Lung (tissue), 11 donors: ENCODE measurements at regions not wholly inside any gene's neighbourhood (a gene's known extent, or its start where the extent isn't known, plus 50 kb on each side); places are given as distances from the start of the nearest gene placed in this dataset.

Source experiments
- ATAC-seq: fragments of 200-7000 bp; cut with Tn5 transposase; one replicate; pipeline ENCODE4 v1.9.1; 2020; ENCODE audit warnings: moderate number of reproducible peaks; ENCODE audit not compliant: insufficient read depth, low FRiP score
- DNase-seq, 3 donors: peaks; one replicate each; pipeline ENCODE4 v3.0.0-alpha.2; 2013 to 2017
- H3K27ac ChIP-seq, 2 donors: one replicate each; pipeline ENCODE4 v1.5.1; 2013; ENCODE audit warnings: mild to moderate bottlenecking in 2 of 2, moderate library complexity in 2 of 2, control low read depth in 1 of 2, inconsistent platforms in 1 of 2, low read depth in 1 of 2, low read length in 1 of 2
- H3K27me3 ChIP-seq, 3 donors: one replicate each; pipeline ENCODE4 v1.5.1; 2013; ENCODE audit warnings: low read length in 2 of 3; ENCODE audit not compliant: control insufficient read depth in 3 of 3, insufficient read depth in 3 of 3
- H3K36me3 ChIP-seq, 4 donors: one replicate each; pipeline ENCODE4 v1.5.1; 2013; ENCODE audit warnings: low read length in 4 of 4, mild to moderate bottlenecking in 1 of 4, moderate library complexity in 1 of 4; ENCODE audit not compliant: control insufficient read depth in 4 of 4, insufficient read depth in 4 of 4
- H3K4me1 ChIP-seq, 5 donors: one replicate each; pipeline ENCODE4 v1.5.1; 2013; ENCODE audit warnings: low read length in 5 of 5, mild to moderate bottlenecking in 2 of 5, moderate library complexity in 1 of 5; ENCODE audit not compliant: control insufficient read depth in 5 of 5, insufficient read depth in 5 of 5
- H3K4me3 ChIP-seq: one replicate; pipeline ENCODE4 v1.5.1; 2013; ENCODE audit warnings: mild to moderate bottlenecking, control low read depth, moderate library complexity
- H3K9ac ChIP-seq, 2 donors: one replicate each; pipeline ENCODE4 v1.5.1; 2013; ENCODE audit warnings: low read length in 2 of 2, control low read depth in 1 of 2; ENCODE audit not compliant: insufficient read depth in 1 of 2
- H3K9me3 ChIP-seq, 4 donors: one replicate each; pipeline ENCODE4 v1.5.1; 2013; ENCODE audit warnings: low read length in 3 of 4, mild to moderate bottlenecking in 1 of 4, moderate library complexity in 1 of 4; ENCODE audit not compliant: control insufficient read depth in 4 of 4, insufficient read depth in 3 of 4
- CTCF ChIP-seq: IDR thresholded peaks from 2 replicates; pipeline ENCODE4 v1.5.1; 2012; ENCODE audit warnings: mild to moderate bottlenecking; ENCODE audit errors: control extremely low read depth, extremely low read depth
- WGBS, 2 donors: extraction: QIAGEN DNeasy Blood & Tissue Kit; methylation state at CpG; one replicate each; pipeline ENCODE4 v1.1.7; 2013; 5-methylcytosine and 5-hydroxymethylcytosine counted together
- donor health status: control.
- donor health status: control.
- donor health status: Bipolar disorder and iron deficiency.
- donor health status: healthy.
- donor health status: DM: yes; HTN: yes; CAD: no.

GRCh38 chr5:135219868-135220267 lies 179.2 kb downstream of the MACROH2A1 start:
- H3K27ac ChIP-seq, result no peak overlapping the region
- H3K27me3 ChIP-seq, result peaks cover 0 to 6% (median 0%) of the 10 kb centered on the region in 3 donors
- H3K9me3 ChIP-seq, result no peaks in the 10 kb centered on the region
- 80 to 91% methylated on average over 3 of the region's 3 CpGs for WGBS, 2 donors
- ATAC-seq, result no peak
- peak in 1 of 3 donors; percentile 2 for DNase-seq
- H3K36me3 ChIP-seq, result no peaks in the 10 kb centered on the region
- no peak overlapping the region for H3K9ac ChIP-seq
- no peak overlapping the region for H3K4me3 ChIP-seq
- no peaks in the 10 kb centered on the region for H3K4me1 ChIP-seq
- no peak for TF ChIP-seq CTCF

- no peaks in the 10 kb centered on the region for H3K4me1 ChIP-seq
- no peak for TF ChIP-seq CTCF
- H3K27me3 ChIP-seq, result peaks cover 0 to 3% (median 0%) of the 10 kb centered on the region in 3 donors
- no peak overlapping the region for H3K27ac ChIP-seq
- H3K9me3 ChIP-seq, result no peaks in the 10 kb centered on the region
- DNase-seq (no peak), ATAC-seq (no peak)
- WGBS, 2 donors, result 91 to 93% methylated on average over 13 of the region's 13 CpGs
- H3K4me3 ChIP-seq, result no peak overlapping the region
- no peak overlapping the region for H3K9ac ChIP-seq
- no peaks in the 10 kb centered on the region for H3K36me3 ChIP-seq
Measured at GRCh38 chr5:135218790-135219568, 180.1 kb downstream of the MACROH2A1 start.

GRCh38 chr5:135218486-135218755 lies 180.6 kb downstream of the MACROH2A1 start:
- DNase-seq, result no peak
- peaks cover 0 to 3% (median 0%) of the 10 kb centered on the region in 3 donors for H3K27me3 ChIP-seq
- 96 to 97% methylated on average over 3 of the region's 3 CpGs for WGBS, 2 donors
- no peaks in the 10 kb centered on the region for H3K9me3 ChIP-seq
- ATAC-seq, result no peak
- TF ChIP-seq CTCF, result no peak
- no peaks in the 10 kb centered on the region for H3K4me1 ChIP-seq
- H3K36me3 ChIP-seq, result no peaks in the 10 kb centered on the region
- H3K27ac ChIP-seq, result no peak overlapping the region
- no peak overlapping the region for H3K9ac ChIP-seq
- no peak overlapping the region for H3K4me3 ChIP-seq
